Neutrophil (primary cell): ENCODE measurements at regions not wholly inside any gene's neighbourhood (a gene's known extent, or its start where the extent isn't known, plus 50 kb on each side); places are given as distances from the start of the nearest gene placed in this dataset.

Experiments
- H3K27ac ChIP-seq: fragments of 200-600 bp; sonication (generic); 2 replicates; pipeline ENCODE4 v1.5.1; 2016; ENCODE audit warnings: mild to moderate bottlenecking, moderate library complexity
- H3K27me3 ChIP-seq: fragments of 200-600 bp; sonication (generic); 2 replicates; pipeline ENCODE4 v1.6.0; 2016; ENCODE audit warnings: mild to moderate bottlenecking
- H3K36me3 ChIP-seq: fragments of 200-600 bp; sonication (generic); 2 replicates; pipeline ENCODE4 v1.5.1; 2017
- H3K4me1 ChIP-seq, 2 experiments: fragments of 200-600 bp in 1 of 2; sonication (generic) in 1 of 2; 1 replicate in 1 of 2; 2 replicates in 1 of 2; pipeline versions ENCODE4 v1.5.1 to v1.6.1; 2013 to 2016; ENCODE audit warnings: low read depth in 1 of 2, low read length in 1 of 2, mild to moderate bottlenecking in 1 of 2, moderate library complexity in 1 of 2; ENCODE audit not compliant: control insufficient read depth in 1 of 2, insufficient read depth in 1 of 2
- H3K4me3 ChIP-seq, 2 experiments: fragments of 200-600 bp in 1 of 2; sonication (generic) in 1 of 2; 1 replicate in 1 of 2; 2 replicates in 1 of 2; pipeline ENCODE4 v1.5.1; 2013 to 2016; ENCODE audit warnings: low read depth in 1 of 2, low read length in 1 of 2, mild to moderate bottlenecking in 1 of 2, moderate library complexity in 1 of 2
- H3K9me3 ChIP-seq: fragments of 200-600 bp; sonication (generic); 2 replicates; pipeline ENCODE4 v1.5.1; 2016
- CTCF ChIP-seq: fragments of 200-600 bp; sonication (generic); IDR thresholded peaks from 2 replicates; pipeline ENCODE4 v1.5.1; 2016; ENCODE audit warnings: antibody characterized with exemption

GRCh38 chr5:148759101-148759500 lies 67.3 kb upstream of the ADRB2 start:
- Histone ChIP-seq H3K36me3 (no peaks in the 10 kb centered on the region), H3K4me3 (peak overlapping the region in 1 of 2 experiments; percentile 33), H3K4me1 (peaks cover 50 to 58% of the 10 kb centered on the region in 2 experiments), H3K27me3 (no peaks in the 10 kb centered on the region), H3K27ac (peak overlapping the region; percentile 81), H3K9me3 (no peaks in the 10 kb centered on the region)
- no peak for TF ChIP-seq CTCF

GRCh38 chr5:148760945-148761638 lies 65.3 kb upstream of the ADRB2 start:
- peaks cover 70 to 76% of the 10 kb centered on the region in 2 experiments for H3K4me1 ChIP-seq
- H3K36me3 ChIP-seq: no peaks in the 10 kb centered on the region
- no peaks in the 10 kb centered on the region for H3K9me3 ChIP-seq
- H3K27me3 ChIP-seq: no peaks in the 10 kb centered on the region
- no peak overlapping the region for H3K4me3 ChIP-seq
- H3K27ac ChIP-seq: peak overlapping the region; percentile 81
- no peak for TF ChIP-seq CTCF

- no peaks in the 10 kb centered on the region for H3K9me3 ChIP-seq
- no peaks in the 10 kb centered on the region for H3K36me3 ChIP-seq
- no peak for TF ChIP-seq CTCF
- peaks cover 95 to 98% of the 10 kb centered on the region in 2 experiments for H3K4me1 ChIP-seq
- H3K4me3 ChIP-seq: no peak overlapping the region
- no peaks in the 10 kb centered on the region for H3K27me3 ChIP-seq
- H3K27ac ChIP-seq: peak overlapping the region; percentile 62
These were observed 62.4 kb upstream of the ADRB2 start for GRCh38 chr5:148763996-148764395.

GRCh38 chr5:148765061-148765460 lies 61.4 kb upstream of the ADRB2 start:
- H3K9me3 ChIP-seq: no peaks in the 10 kb centered on the region
- no peak for TF ChIP-seq CTCF
- H3K4me3 ChIP-seq: no peak overlapping the region
- no peaks in the 10 kb centered on the region for H3K36me3 ChIP-seq
- H3K27ac ChIP-seq: peak overlapping the region; percentile 70
- H3K27me3 ChIP-seq: no peaks in the 10 kb centered on the region
- H3K4me1 ChIP-seq: peaks cover 89 to 92% of the 10 kb centered on the region in 2 experiments

- Histone ChIP-seq H3K36me3 (no peaks in the 10 kb centered on the region), H3K27me3 (no peaks in the 10 kb centered on the region), H3K9me3 (no peaks in the 10 kb centered on the region), H3K4me3 (no peak overlapping the region), H3K27ac (peak overlapping the region; percentile 70), H3K4me1 (peaks cover 57% of the 10 kb centered on the region in 2 experiments)
- TF ChIP-seq CTCF: no peak
These were observed 57.5 kb upstream of the ADRB2 start for GRCh38 chr5:148768806-148769415.
